Esophagus squamous epithelium (tissue), 4 donors: ENCODE measurements at regions not wholly inside any gene's neighbourhood (a gene's known extent, or its start where the extent isn't known, plus 50 kb on each side); places are given as distances from the start of the nearest gene placed in this dataset.

Source experiments
- CTCF ChIP-seq, 6 experiments: fragments of 450-650 bp in 4 of 6; fragments of 200-600 bp in 2 of 6; sonication (generic) in 2 of 6; IDR thresholded peaks; one replicate each; pipeline ENCODE4 v1.5.1; 2016 to 2019; ENCODE audit warnings: antibody characterized with exemption in 6 of 6, mild to moderate bottlenecking in 4 of 6, moderate library complexity in 4 of 6
- POLR2A ChIP-seq, 4 donors: fragments of 450-650 bp; IDR thresholded peaks; one replicate each; pipeline ENCODE4 v1.6.1; 2017; ENCODE audit warnings: antibody characterized with exemption in 4 of 4, mild to moderate bottlenecking in 4 of 4, moderate library complexity in 3 of 4

- TF ChIP-seq POLR2A (IDR thresholded peaks at IDR 0.05) = no peak
- no peak for TF ChIP-seq CTCF (IDR thresholded peaks at IDR 0.05)
Observed at GRCh38 chr13:76153239-76153638, 517.1 kb downstream of the LMO7 start.
